Neuronal stem cell (in vitro differentiated cells): ENCODE measurements at regions not wholly inside any gene's neighbourhood (a gene's known extent, or its start where the extent isn't known, plus 50 kb on each side); places are given as distances from the start of the nearest gene placed in this dataset.
"Not testable (repeated sequence)": the region's sequence is repeated elsewhere in the genome, so short reads cannot be mapped to it uniquely, and the experiment has no call there.

Experiments
- DNase-seq: peaks from one replicate; pipeline ENCODE4 v3.0.0-alpha.2; 2013; ENCODE audit warnings: low spot score
- H2AFZ ChIP-seq: one replicate; pipeline ENCODE4 v1.6.1; 2013; ENCODE audit warnings: mild to moderate bottlenecking, low read length, inconsistent platforms
- H2AK5ac ChIP-seq: 2 replicates; pipeline ENCODE4 v1.6.1; 2013; ENCODE audit warnings: low read depth, mild to moderate bottlenecking, inconsistent platforms, low read length, moderate library complexity, mixed read lengths
- H2BK120ac ChIP-seq: 2 replicates; pipeline ENCODE4 v1.6.1; 2013; ENCODE audit warnings: low read depth, mild to moderate bottlenecking, inconsistent platforms, low read length, moderate library complexity, mixed read lengths
- H2BK12ac ChIP-seq: one replicate; pipeline ENCODE4 v1.6.1; 2013; ENCODE audit warnings: low read length, inconsistent platforms
- H2BK15ac ChIP-seq: 2 replicates; pipeline ENCODE4 v1.6.1; 2013; ENCODE audit warnings: mild to moderate bottlenecking, low read length, inconsistent platforms, mixed read lengths
- H2BK5ac ChIP-seq: one replicate; pipeline ENCODE4 v1.6.1; 2013; ENCODE audit warnings: inconsistent platforms, mild to moderate bottlenecking, low read length, moderate library complexity
- H3K14ac ChIP-seq: one replicate; pipeline ENCODE4 v1.6.1; 2013; ENCODE audit warnings: low read length, inconsistent platforms
- H3K18ac ChIP-seq: 2 replicates; pipeline ENCODE4 v1.6.1; 2013; ENCODE audit warnings: low read length, inconsistent platforms
- H3K23ac ChIP-seq: 2 replicates; pipeline ENCODE4 v1.6.1; 2013; ENCODE audit warnings: low read depth, mild to moderate bottlenecking, mixed read lengths, low read length, inconsistent platforms; ENCODE audit not compliant: poor library complexity
- H3K27ac ChIP-seq: replicated peaks from 3 replicates; pipeline ENCODE4 v1.5.1; 2013; ENCODE audit warnings: low read length, inconsistent platforms
- H3K27me3 ChIP-seq, 3 experiments: 2 replicates each; pipeline ENCODE4 v1.6.1; 2013; ENCODE audit warnings: low read length in 3 of 3, mild to moderate bottlenecking in 2 of 3, inconsistent platforms in 1 of 3, low read depth in 1 of 3, mixed read lengths in 1 of 3, moderate library complexity in 1 of 3; ENCODE audit not compliant: control insufficient read depth in 3 of 3, insufficient read depth in 3 of 3
- H3K36me3 ChIP-seq, 2 donors: replicated peaks in 1 of 2; 2 replicates each; pipeline ENCODE4 v1.6.1; 2013; ENCODE audit warnings: low read length in 2 of 2; ENCODE audit not compliant: control insufficient read depth in 2 of 2, insufficient read depth in 2 of 2
- H3K4ac ChIP-seq: 2 replicates; pipeline ENCODE4 v1.6.1; 2013; ENCODE audit warnings: inconsistent platforms, mild to moderate bottlenecking, low read length, moderate library complexity
- H3K4me1 ChIP-seq, 2 donors: 1 replicate in 1 of 2; 2 replicates in 1 of 2; pipeline ENCODE4 v1.6.1; 2013; ENCODE audit warnings: low read length in 2 of 2, low read depth in 1 of 2; ENCODE audit not compliant: control insufficient read depth in 2 of 2, insufficient read depth in 1 of 2
- H3K4me2 ChIP-seq: one replicate; pipeline ENCODE4 v1.6.1; 2013; ENCODE audit warnings: mild to moderate bottlenecking, low read length, inconsistent platforms; ENCODE audit not compliant: insufficient read depth, poor library complexity, severe bottlenecking
- H3K4me3 ChIP-seq, 2 donors: 2 replicates each; pipeline ENCODE4 v1.5.1; 2013; ENCODE audit warnings: low read length in 2 of 2, mild to moderate bottlenecking in 2 of 2, inconsistent platforms in 1 of 2, moderate library complexity in 1 of 2
- H3K79me1 ChIP-seq: one replicate; pipeline ENCODE4 v1.6.1; 2013; ENCODE audit warnings: low read depth, mild to moderate bottlenecking, inconsistent platforms, low read length, moderate library complexity
- H3K9ac ChIP-seq: one replicate; pipeline ENCODE4 v1.6.1; 2013; ENCODE audit warnings: mild to moderate bottlenecking, low read depth, low read length, inconsistent platforms; ENCODE audit not compliant: poor library complexity
- H3K9me3 ChIP-seq, 2 donors: replicated peaks in 1 of 2; 2 replicates each; pipeline versions ENCODE3 to v1.6.1; 2013; ENCODE audit warnings: low read length in 2 of 2, mild to moderate bottlenecking in 2 of 2, inconsistent platforms in 1 of 2, low read depth in 1 of 2, mixed read lengths in 1 of 2, moderate library complexity in 1 of 2; ENCODE audit not compliant: control insufficient read depth in 2 of 2, insufficient read depth in 1 of 2
- H4K8ac ChIP-seq: one replicate; pipeline ENCODE4 v1.6.1; 2013; ENCODE audit warnings: low read depth, mild to moderate bottlenecking, inconsistent platforms, low read length, moderate library complexity
- H4K91ac ChIP-seq: one replicate; pipeline ENCODE4 v1.6.1; 2013; ENCODE audit warnings: low read length, low read depth, mild to moderate bottlenecking, inconsistent platforms; ENCODE audit not compliant: poor library complexity
- WGBS, 2 donors: extraction: QIAGEN DNeasy Blood & Tissue Kit; methylation state at CpG; one replicate each; pipeline ENCODE4 v1.1.7; 2013; ENCODE audit warnings: missing lambda C conversion rate in 2 of 2, mixed read lengths in 1 of 2; ENCODE audit not compliant: insufficient read length in 2 of 2, insufficient replicate concordance in 1 of 2; ENCODE audit errors: extremely low coverage in 2 of 2; 5-methylcytosine and 5-hydroxymethylcytosine counted together

GRCh38 chr6:144785056-144785455 lies 499.9 kb downstream of the UTRN start:
- H3K79me1 ChIP-seq, result no peaks in the 10 kb centered on the region
- H3K36me3 ChIP-seq, result peaks cover 0 to 5% of the 10 kb centered on the region in 2 donors
- DNase-seq, result no peak
- H3K27ac ChIP-seq, result no peak overlapping the region
- H4K91ac ChIP-seq, result no peak overlapping the region
- no peak overlapping the region for H4K8ac ChIP-seq
- no peak overlapping the region for H2AK5ac ChIP-seq
- H2BK12ac ChIP-seq, result no peak overlapping the region
- no peak overlapping the region for H3K4ac ChIP-seq
- H2BK5ac ChIP-seq, result no peak overlapping the region
- no peak overlapping the region for H2BK15ac ChIP-seq
- no CpG with 5 or more reads among the region's 3 CpGs for WGBS, 2 donors
- no peak overlapping the region for H3K23ac ChIP-seq
- no peaks in the 10 kb centered on the region for H3K9me3 ChIP-seq
- no peaks in the 10 kb centered on the region for H3K27me3 ChIP-seq
- H3K4me3 ChIP-seq, result no peak overlapping the region
- no peak overlapping the region for H3K14ac ChIP-seq
- no peak overlapping the region for H2BK120ac ChIP-seq
- peaks cover 2 to 8% of the 10 kb centered on the region in 2 donors for H3K4me1 ChIP-seq
- H3K9ac ChIP-seq, result no peak overlapping the region
- no peak overlapping the region for H3K18ac ChIP-seq
- no peak overlapping the region for H3K4me2 ChIP-seq
- no peak overlapping the region for H2AFZ ChIP-seq

GRCh38 chr6:144786825-144787224 lies 501.7 kb downstream of the UTRN start:
- H3K27me3 ChIP-seq, result no peaks in the 10 kb centered on the region
- no peak overlapping the region for H4K91ac ChIP-seq
- no peak overlapping the region for H3K18ac ChIP-seq
- peaks cover 0 to 6% of the 10 kb centered on the region in 2 donors for H3K36me3 ChIP-seq
- H3K23ac ChIP-seq, result no peak overlapping the region
- no peak overlapping the region for H2BK5ac ChIP-seq
- no peak overlapping the region for H4K8ac ChIP-seq
- WGBS, 2 donors, result no CpG with 5 or more reads among the region's 2 CpGs
- no peak overlapping the region for H2BK120ac ChIP-seq
- no peak overlapping the region for H2BK15ac ChIP-seq
- no peak overlapping the region for H3K4ac ChIP-seq
- H3K4me3 ChIP-seq, result no peak overlapping the region
- H2AK5ac ChIP-seq, result no peak overlapping the region
- H3K4me2 ChIP-seq, result no peak overlapping the region
- H3K27ac ChIP-seq, result no peak overlapping the region
- no peak overlapping the region for H3K9ac ChIP-seq
- DNase-seq, result no peak
- H3K14ac ChIP-seq, result no peak overlapping the region
- no peaks in the 10 kb centered on the region for H3K79me1 ChIP-seq
- no peaks in the 10 kb centered on the region for H3K9me3 ChIP-seq
- no peak overlapping the region for H2AFZ ChIP-seq
- peaks cover 2 to 8% of the 10 kb centered on the region in 2 donors for H3K4me1 ChIP-seq
- H2BK12ac ChIP-seq, result no peak overlapping the region

- Histone ChIP-seq H2AK5ac (no peak overlapping the region), H3K4ac (no peak overlapping the region), H3K4me1 (no peaks in the 10 kb centered on the region), H2BK120ac (no peak overlapping the region), H3K79me1 (no peaks in the 10 kb centered on the region), H2BK12ac (no peak overlapping the region), H2BK5ac (no peak overlapping the region), H3K4me3 (no peak overlapping the region), H3K27ac (no peak overlapping the region), H2AFZ (no peak overlapping the region), H3K14ac (no peak overlapping the region), H3K18ac (no peak overlapping the region), H3K9ac (no peak overlapping the region), H3K27me3 (no peaks in the 10 kb centered on the region), H3K23ac (no peak overlapping the region), H4K91ac (no peak overlapping the region), H3K9me3 (no peaks in the 10 kb centered on the region), H3K36me3 (peaks cover 7 to 31% of the 10 kb centered on the region in 2 donors), H4K8ac (no peak overlapping the region), H2BK15ac (no peak overlapping the region), H3K4me2 (no peak overlapping the region)
- no peak for DNase-seq
- WGBS, 2 donors, result no CpG with 5 or more reads among the region's 4 CpGs
Observed at GRCh38 chr6:144793744-144794143, 508.6 kb downstream of the UTRN start.

- no CpG with 5 or more reads among the region's 2 CpGs for WGBS, 2 donors
- not testable (repeated sequence) for H3K9me3 ChIP-seq, H2BK120ac ChIP-seq, H2AK5ac ChIP-seq, H3K79me1 ChIP-seq, DNase-seq, H3K18ac ChIP-seq, H2BK5ac ChIP-seq, H4K91ac ChIP-seq, H3K4me1 ChIP-seq, H3K27me3 ChIP-seq, H2BK15ac ChIP-seq, H3K23ac ChIP-seq, H3K14ac ChIP-seq, H4K8ac ChIP-seq, H3K4me2 ChIP-seq, H2AFZ ChIP-seq, H3K27ac ChIP-seq, H3K9ac ChIP-seq, H3K4ac ChIP-seq, H2BK12ac ChIP-seq, H3K4me3 ChIP-seq
- H3K36me3 ChIP-seq, result peaks cover 7 to 29% of the 10 kb centered on the region in 2 donors
Observed at GRCh38 chr6:144795022-144795421, 509.9 kb downstream of the UTRN start.
